Dedifferentiated amniotic fluid mesenchymal stem cell (primary cell): ENCODE measurements at regions not wholly inside any gene's neighbourhood (a gene's known extent, or its start where the extent isn't known, plus 50 kb on each side); places are given as distances from the start of the nearest gene placed in this dataset.

Source experiments
- DNase-seq: peaks from one replicate; pipeline ENCODE4 v3.0.0-alpha.2; 2016; ENCODE audit errors: extremely low spot score

- DNase-seq, result no peak
Observed at GRCh38 chr11:24046731-24047130, 450.1 kb upstream of the LUZP2 start.

GRCh38 chr11:24056051-24056450, 440.8 kb upstream of the LUZP2 start:
- DNase-seq, result no peak

- DNase-seq, result no peak
Observed at GRCh38 chr11:24060125-24060524, 436.7 kb upstream of the LUZP2 start.

- DNase-seq, result no peak
Observed at GRCh38 chr11:24064309-24064903, 432.4 kb upstream of the LUZP2 start.

GRCh38 chr11:24068197-24068596, 428.7 kb upstream of the LUZP2 start:
- no peak for DNase-seq

- DNase-seq, result no peak
Observed at GRCh38 chr11:24070435-24070834, 426.4 kb upstream of the LUZP2 start.

- no peak for DNase-seq
Observed at GRCh38 chr11:24078018-24078417, 418.8 kb upstream of the LUZP2 start.

- DNase-seq, result no peak
Observed at GRCh38 chr11:24082241-24082640, 414.6 kb upstream of the LUZP2 start.

GRCh38 chr11:24082860-24083259, 414.0 kb upstream of the LUZP2 start:
- no peak for DNase-seq

- DNase-seq, result no peak
Observed at GRCh38 chr11:24084956-24085355, 411.9 kb upstream of the LUZP2 start.

- DNase-seq, result no peak
Observed at GRCh38 chr11:24086921-24087320, 409.9 kb upstream of the LUZP2 start.

GRCh38 chr11:24091594-24091993, 405.3 kb upstream of the LUZP2 start:
- DNase-seq, result no peak

GRCh38 chr11:24093375-24093774, 403.5 kb upstream of the LUZP2 start:
- DNase-seq, result no peak

- DNase-seq, result no peak
Observed at GRCh38 chr11:24108609-24109008, 388.2 kb upstream of the LUZP2 start.

GRCh38 chr11:24122291-24122690, 374.6 kb upstream of the LUZP2 start:
- no peak for DNase-seq

GRCh38 chr11:24124876-24125275, 372.0 kb upstream of the LUZP2 start:
- DNase-seq, result no peak

GRCh38 chr11:24131698-24132097, 365.2 kb upstream of the LUZP2 start:
- no peak for DNase-seq

GRCh38 chr11:24132471-24132870, 364.4 kb upstream of the LUZP2 start:
- DNase-seq, result no peak

GRCh38 chr11:24134879-24135589, 361.8 kb upstream of the LUZP2 start:
- no peak for DNase-seq

- no peak for DNase-seq
Observed at GRCh38 chr11:24142062-24142461, 354.8 kb upstream of the LUZP2 start.

GRCh38 chr11:24145411-24145810, 351.4 kb upstream of the LUZP2 start:
- DNase-seq, result peak; percentile 55

GRCh38 chr11:24153337-24153736, 343.5 kb upstream of the LUZP2 start:
- no peak for DNase-seq

- DNase-seq, result no peak
Observed at GRCh38 chr11:24155792-24156191, 341.1 kb upstream of the LUZP2 start.

GRCh38 chr11:24157316-24157715, 339.5 kb upstream of the LUZP2 start:
- no peak for DNase-seq
